ENCODE measurements at regions not wholly inside any gene's neighbourhood (a gene's known extent, or its start where the extent isn't known, plus 50 kb on each side); places are given as distances from the start of the nearest gene placed in this dataset.

GRCh38 chr16:85537795-85538401 lies 75.2 kb upstream of the GSE1 start:
- DNase-seq = no peak

GRCh38 chr16:85539084-85539483 lies 74.0 kb upstream of the GSE1 start:
- H3K27me3 ChIP-seq (ENCODE audit: low read depth) = no peaks in the 10 kb centered on the region
- no peak for TF ChIP-seq CTCF (IDR thresholded peaks at IDR 0.05)
- intact Hi-C loops (cut with DNase I) = no loop called here
- peaks cover 5% of the 10 kb centered on the region for H3K9me3 ChIP-seq
- H3K27ac ChIP-seq = no peak overlapping the region
- H3K4me3 ChIP-seq = no peak overlapping the region
- DNase-seq (no peak), ATAC-seq (no peak)
- H3K4me1 ChIP-seq = peaks cover 33% of the 10 kb centered on the region
- H3K36me3 ChIP-seq = no peaks in the 10 kb centered on the region

More at GRCh38 chr16:85537795-85538401, 75.2 kb upstream of the GSE1 start:
- Histone ChIP-seq H3K36me3 (no peaks in the 10 kb centered on the region), H3K4me1 (peaks cover 33% of the 10 kb centered on the region), H3K4me3 (no peak overlapping the region), H3K27me3 (ENCODE audit: low read depth) (no peaks in the 10 kb centered on the region), H3K9me3 (peaks cover 5% of the 10 kb centered on the region), H3K27ac (no peak overlapping the region)
- intact Hi-C loops (cut with DNase I) = no loop called here
- no peak for TF ChIP-seq CTCF (IDR thresholded peaks at IDR 0.05)
- no peak for ATAC-seq

GRCh38 chr16:85539629-85540291 lies 73.4 kb upstream of the GSE1 start:
- intact Hi-C loops (cut with DNase I) = no loop called here
- Histone ChIP-seq H3K27ac (no peak overlapping the region), H3K4me3 (no peak overlapping the region), H3K4me1 (peaks cover 33% of the 10 kb centered on the region), H3K27me3 (ENCODE audit: low read depth) (no peaks in the 10 kb centered on the region), H3K36me3 (no peaks in the 10 kb centered on the region), H3K9me3 (peaks cover 5% of the 10 kb centered on the region)
- no peak for DNase-seq
- TF ChIP-seq CTCF (IDR thresholded peaks at IDR 0.05) = no peak
- no peak for ATAC-seq

- no peak for TF ChIP-seq CTCF (IDR thresholded peaks at IDR 0.05)
- H3K27me3 ChIP-seq (ENCODE audit: low read depth) = no peaks in the 10 kb centered on the region
- H3K4me1 ChIP-seq = peaks cover 19% of the 10 kb centered on the region
- H3K27ac ChIP-seq = no peak overlapping the region
- DNase-seq (no peak), ATAC-seq (no peak)
- no peak overlapping the region for H3K4me3 ChIP-seq
- H3K36me3 ChIP-seq = no peaks in the 10 kb centered on the region
- peaks cover 5% of the 10 kb centered on the region for H3K9me3 ChIP-seq
- intact Hi-C loops (cut with DNase I) = no loop called here
These were observed 71.9 kb upstream of the GSE1 start for GRCh38 chr16:85541181-85541580.

- DNase-seq (no peak), ATAC-seq (no peak)
- Histone ChIP-seq H3K36me3 (no peaks in the 10 kb centered on the region), H3K9me3 (peaks cover 5% of the 10 kb centered on the region), H3K27ac (no peak overlapping the region), H3K4me1 (peaks cover 14% of the 10 kb centered on the region), H3K4me3 (no peak overlapping the region), H3K27me3 (ENCODE audit: low read depth) (no peaks in the 10 kb centered on the region)
- TF ChIP-seq CTCF (IDR thresholded peaks at IDR 0.05) = no peak
- intact Hi-C loops (cut with DNase I) = no loop called here
These were observed 71.5 kb upstream of the GSE1 start for GRCh38 chr16:85541619-85541979.

Data from lower lobe of right lung (tissue), 2 donors.